Suppressor macrophage treated with lipopolysaccharide for 4 hours (primary cell): ENCODE measurements at regions not wholly inside any gene's neighbourhood (a gene's known extent, or its start where the extent isn't known, plus 50 kb on each side); places are given as distances from the start of the nearest gene placed in this dataset.

Experiments used
- DNase-seq: peaks from one replicate; pipeline ENCODE4 v3.0.0-alpha.2; 2020

- DNase-seq = no peak
Measured at GRCh38 chr13:72205773-72206172, 338.8 kb upstream of the DACH1 start.

GRCh38 chr13:72204291-72204690 is 337.3 kb upstream of the DACH1 start:
- no peak for DNase-seq

GRCh38 chr13:72201726-72202125 is 334.7 kb upstream of the DACH1 start:
- no peak for DNase-seq

GRCh38 chr13:72199640-72200039 is 332.6 kb upstream of the DACH1 start:
- DNase-seq = no peak

- no peak for DNase-seq
Measured at GRCh38 chr13:72198967-72199560, 332.1 kb upstream of the DACH1 start.

- no peak for DNase-seq
Measured at GRCh38 chr13:72198042-72198441, 331.0 kb upstream of the DACH1 start.

GRCh38 chr13:72195044-72195704 is 328.2 kb upstream of the DACH1 start:
- no peak for DNase-seq

- DNase-seq = no peak
Measured at GRCh38 chr13:72194523-72194922, 327.5 kb upstream of the DACH1 start.

- DNase-seq = no peak
Measured at GRCh38 chr13:72186730-72187422, 319.9 kb upstream of the DACH1 start.

- no peak for DNase-seq
Measured at GRCh38 chr13:72185776-72186175, 318.8 kb upstream of the DACH1 start.

- DNase-seq = no peak
Measured at GRCh38 chr13:72181661-72182060, 314.7 kb upstream of the DACH1 start.

- no peak for DNase-seq
Measured at GRCh38 chr13:72180253-72180952, 313.4 kb upstream of the DACH1 start.

GRCh38 chr13:72174549-72174948 is 307.5 kb upstream of the DACH1 start:
- DNase-seq = no peak

- DNase-seq = no peak
Measured at GRCh38 chr13:72170571-72170970, 303.6 kb upstream of the DACH1 start.

- DNase-seq = no peak
Measured at GRCh38 chr13:72168126-72168855, 301.3 kb upstream of the DACH1 start.

GRCh38 chr13:72166102-72166650 is 299.2 kb upstream of the DACH1 start:
- no peak for DNase-seq

- DNase-seq = no peak
Measured at GRCh38 chr13:72165276-72165675, 298.3 kb upstream of the DACH1 start.

- no peak for DNase-seq
Measured at GRCh38 chr13:72164811-72165210, 297.8 kb upstream of the DACH1 start.

- DNase-seq = no peak
Measured at GRCh38 chr13:72163678-72164077, 296.7 kb upstream of the DACH1 start.

GRCh38 chr13:72160977-72161376 is 294.0 kb upstream of the DACH1 start:
- DNase-seq = no peak

GRCh38 chr13:72156760-72157159 is 289.8 kb upstream of the DACH1 start:
- no peak for DNase-seq

GRCh38 chr13:72153272-72153671 is 286.3 kb upstream of the DACH1 start:
- DNase-seq = no peak

- DNase-seq = no peak
Measured at GRCh38 chr13:72151241-72151640, 284.2 kb upstream of the DACH1 start.
